Peyer's patch (tissue), 4 donors: ENCODE measurements at regions not wholly inside any gene's neighbourhood (a gene's known extent, or its start where the extent isn't known, plus 50 kb on each side); places are given as distances from the start of the nearest gene placed in this dataset.

ENCODE experiments used
- CTCF ChIP-seq, 6 experiments: fragments of 450-650 bp in 4 of 6; fragments of 200-600 bp in 2 of 6; sonication (generic) in 1 of 6; IDR thresholded peaks; one replicate each; pipeline ENCODE4 v1.5.1; 2017 to 2019; ENCODE audit warnings: antibody characterized with exemption in 6 of 6, mild to moderate bottlenecking in 3 of 6, moderate library complexity in 1 of 6
- POLR2A ChIP-seq, 2 donors: fragments of 450-650 bp; IDR thresholded peaks; one replicate each; pipeline ENCODE4 v1.5.1; 2017; ENCODE audit warnings: antibody characterized with exemption in 2 of 2, mild to moderate bottlenecking in 2 of 2, moderate library complexity in 2 of 2

GRCh38 chr4:26013629-26014028, 99.6 kb downstream of the SMIM20 start:
- no peak for TF ChIP-seq CTCF (IDR thresholded peaks at IDR 0.05)
- no peak for TF ChIP-seq POLR2A (IDR thresholded peaks at IDR 0.05)
